Activated CD4-positive, alpha-beta T cell treated with anti-CD3 and anti-CD28 coated beads for 36 hours (primary cell): ENCODE measurements at regions not wholly inside any gene's neighbourhood (a gene's known extent, or its start where the extent isn't known, plus 50 kb on each side); places are given as distances from the start of the nearest gene placed in this dataset.

Source experiments
- ATAC-seq: fragments of 200-7000 bp; cut with Tn5 transposase; one replicate; pipeline ENCODE4 v1.10.0; 2021; ENCODE audit warnings: mild to moderate bottlenecking, moderate library complexity
- CTCF ChIA-PET: fragments of 350-600 bp; sonication (Branson Sonifier 250); formaldehyde crosslinking; loops from one replicate; lab custom pipeline; 2021; ENCODE audit warnings: antibody characterized with exemption; lab: Charles Lee
- POLR2A ChIA-PET: fragments of 350-600 bp; sonication (Branson Sonifier 250); formaldehyde crosslinking; loops from one replicate; lab custom pipeline; 2021; ENCODE audit warnings: antibody characterized with exemption, inconsistent platforms; lab: Charles Lee
- DNase-seq: peaks from one replicate; pipeline ENCODE4 v3.0.0-alpha.2; 2020
- H3K27ac Mint-ChIP-seq: one replicate; pipeline ENCODE4 v1.8.0; 2021; ENCODE audit warnings: mixed read lengths
- H3K27me3 Mint-ChIP-seq: one replicate; pipeline ENCODE4 v1.8.0; 2021; ENCODE audit warnings: mixed read lengths
- H3K36me3 Mint-ChIP-seq: one replicate; pipeline ENCODE4 v1.8.0; 2021; ENCODE audit warnings: low read depth, mixed read lengths
- H3K4me1 Mint-ChIP-seq: one replicate; pipeline ENCODE4 v1.8.0; 2021; ENCODE audit warnings: mixed read lengths
- H3K4me3 Mint-ChIP-seq: one replicate; pipeline ENCODE4 v1.8.0; 2021; ENCODE audit warnings: mild to moderate bottlenecking, moderate library complexity, mixed read lengths
- H3K9me3 Mint-ChIP-seq: one replicate; pipeline ENCODE4 v1.8.0; 2021; ENCODE audit warnings: low read depth, mixed read lengths
- intact Hi-C, 2 experiments: fragments of 100-400 bp; cut with DNase I in 1 of 2; cut with micrococcal nuclease in 1 of 2; formaldehyde crosslinking; loops; one replicate each; pipeline versions ENCODE4 v1.14.2 to v1.15.1; 2022 to 2024; cut with DNase I, micrococcal nuclease

- intact Hi-C loops = no loop called here
- DNase-seq (no peak), ATAC-seq (no peak)
- Mint-ChIP-seq H3K9me3 (peaks cover 2% of the 10 kb centered on the region), H3K27me3 (no peaks in the 10 kb centered on the region), H3K4me1 (no peaks in the 10 kb centered on the region), H3K36me3 (no peaks in the 10 kb centered on the region), H3K27ac (no peak overlapping the region), H3K4me3 (no peak overlapping the region)
- ChIA-PET CTCF (no interaction called here), POLR2A (no interaction called here)
Measured at GRCh38 chr3:88918841-88919240, 188.6 kb upstream of the EPHA3 start.

- Mint-ChIP-seq H3K4me1 (no peaks in the 10 kb centered on the region), H3K27ac (no peak overlapping the region), H3K36me3 (no peaks in the 10 kb centered on the region), H3K9me3 (peaks cover 2% of the 10 kb centered on the region), H3K27me3 (no peaks in the 10 kb centered on the region), H3K4me3 (no peak overlapping the region)
- CTCF ChIA-PET = no interaction called here
- intact Hi-C loops = no loop called here
- POLR2A ChIA-PET = no interaction called here
- ATAC-seq (no peak), DNase-seq (no peak)
Measured at GRCh38 chr3:88921986-88922385, 185.4 kb upstream of the EPHA3 start.

GRCh38 chr3:88926221-88926620, 181.2 kb upstream of the EPHA3 start:
- Mint-ChIP-seq H3K27me3 (no peaks in the 10 kb centered on the region), H3K4me1 (no peaks in the 10 kb centered on the region), H3K9me3 (no peaks in the 10 kb centered on the region), H3K27ac (no peak overlapping the region), H3K4me3 (no peak overlapping the region), H3K36me3 (no peaks in the 10 kb centered on the region)
- intact Hi-C loops = no loop called here
- ChIA-PET CTCF (interaction anchor here (0.6 kb wide), 1 partner anchor 14 kb away, joined by 3 read pairs; no protein-coding TSS in a partner anchor), POLR2A (no interaction called here)
- DNase-seq (no peak), ATAC-seq (no peak)

GRCh38 chr3:88930611-88931010, 176.8 kb upstream of the EPHA3 start:
- ChIA-PET CTCF (no interaction called here), POLR2A (no interaction called here)
- intact Hi-C loops = no loop called here
- ATAC-seq (no peak), DNase-seq (no peak)
- H3K4me3 Mint-ChIP-seq = no peak overlapping the region
- H3K27me3 Mint-ChIP-seq = no peaks in the 10 kb centered on the region
- no peaks in the 10 kb centered on the region for H3K36me3 Mint-ChIP-seq
- no peaks in the 10 kb centered on the region for H3K4me1 Mint-ChIP-seq
- H3K27ac Mint-ChIP-seq = no peak overlapping the region
- no peaks in the 10 kb centered on the region for H3K9me3 Mint-ChIP-seq

GRCh38 chr3:88936831-88937230, 170.6 kb upstream of the EPHA3 start:
- DNase-seq (no peak), ATAC-seq (no peak)
- peaks cover 3% of the 10 kb centered on the region for H3K9me3 Mint-ChIP-seq
- CTCF ChIA-PET = no interaction called here
- H3K36me3 Mint-ChIP-seq = no peaks in the 10 kb centered on the region
- intact Hi-C loops = no loop called here
- no peaks in the 10 kb centered on the region for H3K27me3 Mint-ChIP-seq
- H3K27ac Mint-ChIP-seq = no peak overlapping the region
- H3K4me1 Mint-ChIP-seq = no peaks in the 10 kb centered on the region
- POLR2A ChIA-PET = no interaction called here
- no peak overlapping the region for H3K4me3 Mint-ChIP-seq

GRCh38 chr3:88940296-88940695, 167.1 kb upstream of the EPHA3 start:
- no peak for DNase-seq
- ATAC-seq = no peak
- H3K9me3 Mint-ChIP-seq = peaks cover 4% of the 10 kb centered on the region
- no peaks in the 10 kb centered on the region for H3K4me1 Mint-ChIP-seq
- no peak overlapping the region for H3K4me3 Mint-ChIP-seq
- CTCF ChIA-PET = no interaction called here
- POLR2A ChIA-PET = no interaction called here
- no peaks in the 10 kb centered on the region for H3K36me3 Mint-ChIP-seq
- intact Hi-C loops = no loop called here
- no peak overlapping the region for H3K27ac Mint-ChIP-seq
- no peaks in the 10 kb centered on the region for H3K27me3 Mint-ChIP-seq

- ATAC-seq (no peak), DNase-seq (no peak)
- Mint-ChIP-seq H3K4me3 (no peak overlapping the region), H3K27ac (no peak overlapping the region), H3K9me3 (peaks cover 1% of the 10 kb centered on the region), H3K36me3 (no peaks in the 10 kb centered on the region), H3K27me3 (no peaks in the 10 kb centered on the region), H3K4me1 (no peaks in the 10 kb centered on the region)
- CTCF ChIA-PET = no interaction called here
- intact Hi-C loops = no loop called here
- POLR2A ChIA-PET = no interaction called here
Measured at GRCh38 chr3:88947013-88947412, 160.4 kb upstream of the EPHA3 start.

- Mint-ChIP-seq H3K36me3 (no peaks in the 10 kb centered on the region), H3K27ac (no peak overlapping the region), H3K4me1 (no peaks in the 10 kb centered on the region), H3K27me3 (no peaks in the 10 kb centered on the region), H3K9me3 (peaks cover 2% of the 10 kb centered on the region), H3K4me3 (no peak overlapping the region)
- intact Hi-C loops = no loop called here
- DNase-seq (no peak), ATAC-seq (no peak)
- POLR2A ChIA-PET = no interaction called here
- CTCF ChIA-PET = no interaction called here
Measured at GRCh38 chr3:88954853-88955252, 152.6 kb upstream of the EPHA3 start.

- H3K9me3 Mint-ChIP-seq = peaks cover 2% of the 10 kb centered on the region
- no peak overlapping the region for H3K4me3 Mint-ChIP-seq
- H3K27me3 Mint-ChIP-seq = no peaks in the 10 kb centered on the region
- no peaks in the 10 kb centered on the region for H3K36me3 Mint-ChIP-seq
- H3K4me1 Mint-ChIP-seq = no peaks in the 10 kb centered on the region
- DNase-seq (no peak), ATAC-seq (no peak)
- no peak overlapping the region for H3K27ac Mint-ChIP-seq
- ChIA-PET POLR2A (no interaction called here), CTCF (no interaction called here)
- intact Hi-C loops = no loop called here
Measured at GRCh38 chr3:88955274-88955673, 152.1 kb upstream of the EPHA3 start.

GRCh38 chr3:88957711-88958439, 149.5 kb upstream of the EPHA3 start:
- DNase-seq = no peak

GRCh38 chr3:88960019-88960418, 147.4 kb upstream of the EPHA3 start:
- POLR2A ChIA-PET = no interaction called here
- H3K9me3 Mint-ChIP-seq = no peaks in the 10 kb centered on the region

More at GRCh38 chr3:88957711-88958439, 149.5 kb upstream of the EPHA3 start:
- ATAC-seq = no peak
- no peaks in the 10 kb centered on the region for H3K4me1 Mint-ChIP-seq
- H3K27ac Mint-ChIP-seq = no peak overlapping the region
- intact Hi-C loops = no loop called here
- H3K9me3 Mint-ChIP-seq = peaks cover 2% of the 10 kb centered on the region
- H3K27me3 Mint-ChIP-seq = no peaks in the 10 kb centered on the region
- H3K36me3 Mint-ChIP-seq = no peaks in the 10 kb centered on the region
- ChIA-PET CTCF (no interaction called here), POLR2A (no interaction called here)
- H3K4me3 Mint-ChIP-seq = no peak overlapping the region

GRCh38 chr3:88963003-88963402, 144.4 kb upstream of the EPHA3 start:
- Mint-ChIP-seq H3K27me3 (no peaks in the 10 kb centered on the region), H3K4me1 (no peaks in the 10 kb centered on the region), H3K36me3 (no peaks in the 10 kb centered on the region), H3K9me3 (no peaks in the 10 kb centered on the region), H3K4me3 (no peak overlapping the region), H3K27ac (no peak overlapping the region)
- ChIA-PET POLR2A (no interaction called here), CTCF (interaction anchor here (1.0 kb wide), 1 partner anchor 24 kb away, joined by 3 read pairs; no protein-coding TSS in a partner anchor)
- ATAC-seq = no peak
- intact Hi-C loops = no loop called here
- DNase-seq = no peak

More at GRCh38 chr3:88960019-88960418, 147.4 kb upstream of the EPHA3 start:
- H3K4me3 Mint-ChIP-seq = no peak overlapping the region
- H3K27ac Mint-ChIP-seq = no peak overlapping the region
- no peaks in the 10 kb centered on the region for H3K27me3 Mint-ChIP-seq
- DNase-seq = no peak
- no peak for ATAC-seq
- no peaks in the 10 kb centered on the region for H3K36me3 Mint-ChIP-seq
- no peaks in the 10 kb centered on the region for H3K4me1 Mint-ChIP-seq
- intact Hi-C loops = no loop called here
- CTCF ChIA-PET = no interaction called here
